ENCODE measurements at regions not wholly inside any gene's neighbourhood (a gene's known extent, or its start where the extent isn't known, plus 50 kb on each side); places are given as distances from the start of the nearest gene placed in this dataset.

GRCh38 chr3:177401375-177401774 is 204.1 kb upstream of the TBL1XR1 start:
- TF ChIP-seq CTCF (IDR thresholded peaks at IDR 0.05; ENCODE audit: control extremely low read depth in 1 of 3, insufficient read depth in 1 of 3, low read depth in 1 of 3, low read length in 3 of 3) = no peak
- no peak for TF ChIP-seq POLR2A (IDR thresholded peaks at IDR 0.05; ENCODE audit: control extremely low read depth in 1 of 2, low read depth in 2 of 2, low read length in 2 of 2)
- no peak for TF ChIP-seq EP300 (IDR thresholded peaks at IDR 0.05; ENCODE audit: borderline replicate concordance in 1 of 2, low read depth in 2 of 2, low read length in 2 of 2)
- TF ChIP-seq MAX (IDR thresholded peaks at IDR 0.05) = no peak
- no peak for TF ChIP-seq POLR2AphosphoS5 (IDR thresholded peaks at IDR 0.05; ENCODE audit: low read depth, low read length)
- no peak for TF ChIP-seq CHD1 (IDR thresholded peaks at IDR 0.05; ENCODE audit: low read depth, low read length)
- no peak for TF ChIP-seq EZH2 (IDR thresholded peaks at IDR 0.05; ENCODE audit: low read depth, low read length, severe bottlenecking)
- no peak for TF ChIP-seq ZNF274 (IDR thresholded peaks at IDR 0.05; ENCODE audit: borderline replicate concordance, extremely low read depth, low read length)
